ENCODE measurements at regions not wholly inside any gene's neighbourhood (a gene's known extent, or its start where the extent isn't known, plus 50 kb on each side); places are given as distances from the start of the nearest gene placed in this dataset.

- TF ChIP-seq ZFY (CRISPR knock-in tag; IDR thresholded peaks at IDR 0.05), result no peak
- peak; percentile 27 for TF ChIP-seq ZNF280B (CRISPR knock-in tag; IDR thresholded peaks at IDR 0.05; ENCODE audit: borderline replicate concordance)
- TF ChIP-seq ZNF619 (CRISPR knock-in tag; IDR thresholded peaks at IDR 0.05), result 0 out of 2 replicates have a peak, but pooled peaks have one; percentile 22
- TF ChIP-seq ARID4A (CRISPR knock-in tag; IDR thresholded peaks at IDR 0.05; ENCODE audit: borderline replicate concordance), result no peak
- TF ChIP-seq BRD4 (CRISPR knock-in tag; IDR thresholded peaks at IDR 0.05), result peak; percentile 75; the same call in 1 of the 2 replicates
- TF ChIP-seq ZFP37 (CRISPR knock-in tag; IDR thresholded peaks at IDR 0.05; ENCODE audit: borderline replicate concordance), result no peak
- TF ChIP-seq ZNF782 (CRISPR knock-in tag; IDR thresholded peaks at IDR 0.05; ENCODE audit: borderline replicate concordance), result 0 out of 2 replicates have a peak, but pooled peaks have one; percentile 86
- TF ChIP-seq POLR2AphosphoS2 (IDR thresholded peaks at IDR 0.05; ENCODE audit: low read depth, low read length), result no peak
- peak; percentile 58 for TF ChIP-seq ZNF788 (CRISPR knock-in tag; IDR thresholded peaks at IDR 0.05; ENCODE audit: borderline replicate concordance)
- no peak for TF ChIP-seq ZNF7 (CRISPR knock-in tag; IDR thresholded peaks at IDR 0.05)
- TF ChIP-seq ZNF34 (CRISPR knock-in tag; IDR thresholded peaks at IDR 0.05; ENCODE audit: borderline replicate concordance), result no peak
- TF ChIP-seq ARNT (IDR thresholded peaks at IDR 0.05), result no peak
- peak; percentile 27; the same call in 1 of the 2 replicates for TF ChIP-seq PRDM15 (CRISPR knock-in tag; IDR thresholded peaks at IDR 0.05)
- 0 out of 2 replicates have a peak, but pooled peaks have one; percentile 47 for TF ChIP-seq MAX (IDR thresholded peaks at IDR 0.05)
- TF ChIP-seq ZNF713 (CRISPR knock-in tag; IDR thresholded peaks at IDR 0.05), result no peak
- TF ChIP-seq IRF1 (CRISPR knock-in tag; IDR thresholded peaks at IDR 0.05; ENCODE audit: low read depth), result peak; percentile 58; the same call in 1 of the 2 replicates
- TF ChIP-seq ZIK1 (CRISPR knock-in tag; IDR thresholded peaks at IDR 0.05; ENCODE audit: borderline replicate concordance, low read depth), result 0 out of 2 replicates have a peak, but pooled peaks have one; percentile 23
- 0 out of 2 replicates have a peak, but pooled peaks have one; percentile 26 for TF ChIP-seq ZNF44 (CRISPR knock-in tag; IDR thresholded peaks at IDR 0.05)
Measured at GRCh38 chr16:85534536-85535351, 78.4 kb upstream of the GSE1 start (continued).
